PFSK-1 (cell line): ENCODE measurements at regions not wholly inside any gene's neighbourhood (a gene's known extent, or its start where the extent isn't known, plus 50 kb on each side); places are given as distances from the start of the nearest gene placed in this dataset.

Source experiments
- FOXP2 ChIP-seq: optimal IDR thresholded peaks from 2 replicates; pipeline ENCODE3; 2011; ENCODE audit warnings: borderline replicate concordance, control low read depth, inconsistent platforms; ENCODE audit not compliant: insufficient read depth; ENCODE audit errors: extremely low read length, extremely low read depth
- POLR2AphosphoS5 ChIP-seq: IDR thresholded peaks from 2 replicates; pipeline ENCODE4 v1.6.1; 2012; ENCODE audit warnings: low read depth, mild to moderate bottlenecking, control low read depth, low read length, moderate library complexity
- SIN3A ChIP-seq: IDR thresholded peaks from 2 replicates; pipeline ENCODE4 v1.6.1; 2012; ENCODE audit warnings: mild to moderate bottlenecking, low read length, moderate library complexity, borderline replicate concordance; ENCODE audit not compliant: insufficient read depth
- TAF1 ChIP-seq: IDR thresholded peaks from 2 replicates; pipeline ENCODE4 v1.6.1; 2012; ENCODE audit warnings: low read length, control low read depth, borderline replicate concordance; ENCODE audit not compliant: insufficient read depth
- TF ChIP-seq, protein P1 (sequence below), 2 experiments: IDR thresholded peaks; 2 replicates each; pipeline versions ENCODE4 v1.6.1 to v1.8.0; 2011 to 2012; ENCODE audit warnings: low read depth in 2 of 2, low read length in 2 of 2, control low read depth in 1 of 2, inconsistent platforms in 1 of 2, mild to moderate bottlenecking in 1 of 2, moderate library complexity in 1 of 2; ENCODE audit not compliant: insufficient read depth in 1 of 2

DNA sequence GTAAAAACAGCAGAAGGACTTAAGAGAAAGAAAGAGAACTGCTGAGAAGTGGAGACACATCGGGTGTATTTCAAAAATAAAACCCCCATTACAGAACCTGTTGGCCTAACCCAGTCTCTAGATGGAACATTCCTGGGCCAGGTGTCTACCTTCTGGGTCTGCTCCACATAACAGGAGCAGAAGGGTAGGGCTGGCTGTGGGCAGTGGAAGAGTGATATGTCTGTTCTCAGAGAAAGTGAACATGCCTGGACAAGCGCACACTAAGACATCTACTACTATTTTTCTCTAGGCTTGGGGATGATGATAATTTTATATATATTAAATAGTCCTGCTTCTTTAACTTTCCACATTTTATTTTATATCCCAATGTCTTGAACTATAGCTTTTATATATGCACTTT, 267.1 kb downstream of the TBC1D4 start:
- TF ChIP-seq TAF1, result no peak
- no peak for TF ChIP-seq SIN3A
- TF ChIP-seq POLR2AphosphoS5, result no peak
- no peak for TF ChIP-seq FOXP2
- TF ChIP-seq, protein P1, sequence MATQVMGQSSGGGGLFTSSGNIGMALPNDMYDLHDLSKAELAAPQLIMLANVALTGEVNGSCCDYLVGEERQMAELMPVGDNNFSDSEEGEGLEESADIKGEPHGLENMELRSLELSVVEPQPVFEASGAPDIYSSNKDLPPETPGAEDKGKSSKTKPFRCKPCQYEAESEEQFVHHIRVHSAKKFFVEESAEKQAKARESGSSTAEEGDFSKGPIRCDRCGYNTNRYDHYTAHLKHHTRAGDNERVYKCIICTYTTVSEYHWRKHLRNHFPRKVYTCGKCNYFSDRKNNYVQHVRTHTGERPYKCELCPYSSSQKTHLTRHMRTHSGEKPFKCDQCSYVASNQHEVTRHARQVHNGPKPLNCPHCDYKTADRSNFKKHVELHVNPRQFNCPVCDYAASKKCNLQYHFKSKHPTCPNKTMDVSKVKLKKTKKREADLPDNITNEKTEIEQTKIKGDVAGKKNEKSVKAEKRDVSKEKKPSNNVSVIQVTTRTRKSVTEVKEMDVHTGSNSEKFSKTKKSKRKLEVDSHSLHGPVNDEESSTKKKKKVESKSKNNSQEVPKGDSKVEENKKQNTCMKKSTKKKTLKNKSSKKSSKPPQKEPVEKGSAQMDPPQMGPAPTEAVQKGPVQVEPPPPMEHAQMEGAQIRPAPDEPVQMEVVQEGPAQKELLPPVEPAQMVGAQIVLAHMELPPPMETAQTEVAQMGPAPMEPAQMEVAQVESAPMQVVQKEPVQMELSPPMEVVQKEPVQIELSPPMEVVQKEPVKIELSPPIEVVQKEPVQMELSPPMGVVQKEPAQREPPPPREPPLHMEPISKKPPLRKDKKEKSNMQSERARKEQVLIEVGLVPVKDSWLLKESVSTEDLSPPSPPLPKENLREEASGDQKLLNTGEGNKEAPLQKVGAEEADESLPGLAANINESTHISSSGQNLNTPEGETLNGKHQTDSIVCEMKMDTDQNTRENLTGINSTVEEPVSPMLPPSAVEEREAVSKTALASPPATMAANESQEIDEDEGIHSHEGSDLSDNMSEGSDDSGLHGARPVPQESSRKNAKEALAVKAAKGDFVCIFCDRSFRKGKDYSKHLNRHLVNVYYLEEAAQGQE (IDR thresholded peaks at IDR 0.05; ENCODE audit: insufficient read depth in 1 of 2, low read depth in 2 of 2, low read length in 2 of 2), result no peak

DNA sequence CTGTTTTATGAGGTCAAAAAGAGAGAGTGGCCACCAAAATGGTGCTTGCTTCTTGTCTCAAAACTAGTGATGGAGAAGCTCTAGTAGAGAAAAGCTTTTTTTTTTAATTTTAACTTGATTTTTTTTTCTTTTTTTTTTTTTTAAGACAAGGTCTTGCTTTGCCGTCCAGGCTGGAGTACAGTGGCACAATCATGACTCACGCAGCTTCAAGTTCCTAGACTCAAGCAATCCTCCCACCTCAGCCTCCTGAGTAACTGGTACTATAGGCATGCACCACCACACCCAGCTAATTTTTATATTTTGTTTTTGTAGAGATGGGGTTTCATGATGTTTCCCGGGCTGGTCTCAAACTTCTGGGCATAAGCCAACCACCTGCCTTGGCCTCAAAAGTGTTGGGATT, 279.0 kb downstream of the TBC1D4 start:
- TF ChIP-seq, protein P1 (IDR thresholded peaks at IDR 0.05; ENCODE audit: insufficient read depth in 1 of 2, low read depth in 2 of 2, low read length in 2 of 2), result no peak
- TF ChIP-seq FOXP2 (no peak), TAF1 (no peak), SIN3A (no peak), POLR2AphosphoS5 (no peak)

DNA sequence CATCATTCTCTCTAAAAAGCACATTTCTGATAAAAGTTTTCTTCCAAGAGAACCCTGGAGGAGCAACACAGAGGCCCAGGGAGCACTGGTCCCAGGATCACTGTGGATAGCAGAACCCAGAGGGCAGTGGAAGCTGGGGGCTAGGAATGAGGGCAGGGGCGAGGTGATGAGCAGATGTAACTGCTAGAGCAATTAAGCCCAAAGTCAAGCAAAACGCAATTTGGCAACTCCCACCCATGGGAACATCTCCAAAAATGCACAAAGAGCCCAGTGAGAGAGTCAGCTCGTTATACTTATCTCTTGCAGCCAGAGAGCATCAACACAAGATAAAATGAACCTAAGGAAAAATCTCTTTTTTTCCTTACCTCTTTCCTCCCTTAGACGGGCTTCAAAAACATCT, 284.2 kb downstream of the TBC1D4 start:
- TF ChIP-seq, protein P1 (IDR thresholded peaks at IDR 0.05; ENCODE audit: insufficient read depth in 1 of 2, low read depth in 2 of 2, low read length in 2 of 2), result no peak
- no peak for TF ChIP-seq FOXP2
- TF ChIP-seq POLR2AphosphoS5, result no peak
- no peak for TF ChIP-seq TAF1
- no peak for TF ChIP-seq SIN3A

DNA sequence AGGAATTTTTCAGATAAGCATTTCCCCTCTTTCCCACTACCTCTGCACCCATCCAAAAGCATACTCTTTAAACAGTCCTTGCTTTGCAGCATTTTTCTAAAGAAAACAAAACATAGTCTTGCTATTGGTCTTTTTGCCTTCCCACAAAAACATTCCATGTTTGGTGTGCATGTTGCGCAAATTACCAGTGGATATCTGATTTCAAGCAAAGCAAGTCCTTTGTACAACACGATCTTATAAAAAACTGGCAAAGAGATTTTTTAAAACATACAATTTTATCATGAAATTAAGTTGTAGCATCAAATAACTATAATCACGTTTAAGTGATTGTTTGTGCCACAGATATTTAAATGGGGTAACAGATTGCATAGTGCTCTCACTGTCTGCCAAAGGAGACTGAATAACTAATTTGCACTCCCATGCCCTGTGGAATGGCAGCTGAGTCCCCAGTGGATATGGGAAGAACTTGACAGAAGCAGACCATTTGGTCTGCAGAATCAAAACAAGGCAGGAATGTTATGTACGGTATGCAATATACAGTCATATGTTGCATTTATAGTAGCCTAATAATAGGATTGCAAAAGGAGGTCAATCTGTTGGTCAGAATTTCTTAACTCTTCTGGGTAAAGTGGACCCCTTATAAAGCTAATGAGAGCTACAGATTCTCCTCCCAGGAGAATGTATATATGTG, 285.7 kb downstream of the TBC1D4 start:
- no peak for TF ChIP-seq FOXP2
- no peak for TF ChIP-seq TAF1
- TF ChIP-seq POLR2AphosphoS5, result no peak
- TF ChIP-seq, protein P1 (IDR thresholded peaks at IDR 0.05; ENCODE audit: insufficient read depth in 1 of 2, low read depth in 2 of 2, low read length in 2 of 2), result no peak
- TF ChIP-seq SIN3A, result no peak
